ENCODE measurements at regions not wholly inside any gene's neighbourhood (a gene's known extent, or its start where the extent isn't known, plus 50 kb on each side); places are given as distances from the start of the nearest gene placed in this dataset.

GRCh38 chr6:82785206-82785605 lies 280.4 kb downstream of the UBE3D start:
- TF ChIP-seq CTCF (IDR thresholded peaks at IDR 0.05): no peak
- TF ChIP-seq POLR2A (IDR thresholded peaks at IDR 0.05): no peak
